Liver (tissue), 8 donors: ENCODE measurements at regions not wholly inside any gene's neighbourhood (a gene's known extent, or its start where the extent isn't known, plus 50 kb on each side); places are given as distances from the start of the nearest gene placed in this dataset.

Experiments
- DNase-seq: peaks from one replicate; pipeline ENCODE4 v3.0.0-alpha.2; 2017; ENCODE audit warnings: low spot score
- H3K27ac ChIP-seq, 2 donors: one replicate each; pipeline ENCODE4 v1.7.0; 2013; ENCODE audit warnings: inconsistent platforms in 2 of 2, low read length in 2 of 2, control low read depth in 1 of 2, low read depth in 1 of 2, mild to moderate bottlenecking in 1 of 2
- H3K27me3 ChIP-seq, 4 donors: one replicate each; pipeline versions ENCODE4 v1.6.1 to v1.7.0; 2013; ENCODE audit warnings: low read length in 3 of 4, inconsistent platforms in 1 of 4, mild to moderate bottlenecking in 1 of 4, moderate library complexity in 1 of 4; ENCODE audit not compliant: control insufficient read depth in 4 of 4, insufficient read depth in 4 of 4
- H3K36me3 ChIP-seq, 4 donors: one replicate each; pipeline versions ENCODE4 v1.6.1 to v1.7.0; 2013; ENCODE audit warnings: low read length in 3 of 4, mild to moderate bottlenecking in 3 of 4, low read depth in 1 of 4, moderate library complexity in 1 of 4; ENCODE audit not compliant: control insufficient read depth in 4 of 4, insufficient read depth in 3 of 4
- H3K4me1 ChIP-seq, 4 donors: one replicate each; pipeline versions ENCODE4 v1.6.1 to v1.7.0; 2013; ENCODE audit warnings: low read length in 3 of 4, mild to moderate bottlenecking in 3 of 4, moderate library complexity in 1 of 4; ENCODE audit not compliant: control insufficient read depth in 4 of 4, insufficient read depth in 4 of 4
- H3K4me3 ChIP-seq, 3 donors: one replicate each; pipeline versions ENCODE4 v1.6.1 to v1.7.0; 2013; ENCODE audit warnings: low read length in 3 of 3, control low read depth in 1 of 3, low read depth in 1 of 3, mild to moderate bottlenecking in 1 of 3
- H3K9ac ChIP-seq, 2 donors: one replicate each; pipeline ENCODE4 v1.7.0; 2013; ENCODE audit warnings: low read length in 2 of 2, mild to moderate bottlenecking in 2 of 2, moderate library complexity in 2 of 2, control low read depth in 1 of 2, low read depth in 1 of 2
- H3K9me3 ChIP-seq, 4 donors: one replicate each; pipeline versions ENCODE4 v1.6.1 to v1.7.0; 2013; ENCODE audit warnings: low read length in 3 of 4; ENCODE audit not compliant: control insufficient read depth in 4 of 4
- EGR1 ChIP-seq, 2 donors: IDR thresholded peaks; 2 replicates each; pipeline ENCODE4 v1.6.1; 2016 to 2018; ENCODE audit warnings: antibody characterized with exemption in 2 of 2, low read depth in 2 of 2
- FOXA1 ChIP-seq: IDR thresholded peaks from 2 replicates; pipeline ENCODE4 v1.6.1; 2016; ENCODE audit warnings: antibody characterized with exemption
- FOXA2 ChIP-seq: IDR thresholded peaks from 2 replicates; pipeline ENCODE4 v1.6.1; 2016; ENCODE audit warnings: antibody characterized with exemption
- GABPA ChIP-seq, 2 donors: IDR thresholded peaks in 1 of 2; conservative IDR thresholded peaks in 1 of 2; 2 replicates each; pipeline ENCODE4 v1.6.1; 2016; ENCODE audit warnings: antibody characterized with exemption in 2 of 2, mild to moderate bottlenecking in 1 of 2, moderate library complexity in 1 of 2
- HNF4A ChIP-seq, 2 donors: conservative IDR thresholded peaks; 2 replicates each; pipeline ENCODE4 v1.6.1; 2016; ENCODE audit warnings: antibody characterized with exemption in 2 of 2, mild to moderate bottlenecking in 2 of 2
- JUND ChIP-seq, 2 donors: IDR thresholded peaks; 2 replicates each; pipeline ENCODE4 v1.6.1; 2016; ENCODE audit warnings: antibody characterized with exemption in 2 of 2
- NR2F2 ChIP-seq: IDR thresholded peaks from 2 replicates; pipeline ENCODE4 v1.6.1; 2016; ENCODE audit warnings: antibody characterized with exemption
- RAD21 ChIP-seq, 2 donors: IDR thresholded peaks; 2 replicates each; pipeline ENCODE4 v1.6.1; 2016; ENCODE audit warnings: antibody characterized with exemption in 2 of 2, mild to moderate bottlenecking in 2 of 2
- RXRA ChIP-seq, 2 donors: IDR thresholded peaks; 2 replicates each; pipeline ENCODE4 v1.6.1; 2017 to 2018; ENCODE audit warnings: antibody characterized with exemption in 2 of 2, mild to moderate bottlenecking in 1 of 2
- SP1 ChIP-seq: IDR thresholded peaks from 2 replicates; pipeline ENCODE4 v1.6.1; 2018; ENCODE audit warnings: antibody characterized with exemption, mild to moderate bottlenecking
- TAF1 ChIP-seq: conservative IDR thresholded peaks from 2 replicates; pipeline ENCODE4 v1.6.1; 2016; ENCODE audit warnings: antibody characterized with exemption, mild to moderate bottlenecking
- YY1 ChIP-seq: IDR thresholded peaks from 2 replicates; pipeline ENCODE4 v1.6.1; 2016; ENCODE audit warnings: antibody characterized with exemption, mild to moderate bottlenecking
- WGBS: extraction: QIAGEN DNeasy Blood & Tissue Kit; methylation state at CpG from one replicate; pipeline ENCODE4 v1.1.7; 2013; 5-methylcytosine and 5-hydroxymethylcytosine counted together
- TF ChIP-seq, protein P1 (sequence below): IDR thresholded peaks from 2 replicates; pipeline ENCODE4 v1.6.1; 2016; ENCODE audit warnings: antibody characterized with exemption, mild to moderate bottlenecking
- TF ChIP-seq, protein P2 (sequence below): IDR thresholded peaks from 2 replicates; pipeline ENCODE4 v1.6.1; 2016; ENCODE audit warnings: antibody characterized with exemption
- TF ChIP-seq, protein P3 (sequence below): fragments of 150-350 bp; IDR thresholded peaks from 2 replicates; pipeline ENCODE4 v1.5.1; 2017; ENCODE audit warnings: improper control_type of control experiment, low read depth, low read length; ENCODE audit not compliant: missing input control
- TF ChIP-seq, protein P4 (sequence below): IDR thresholded peaks from 2 replicates; pipeline ENCODE4 v1.6.1; 2016; ENCODE audit warnings: antibody characterized with exemption
- TF ChIP-seq, protein P5 (sequence below): IDR thresholded peaks from 2 replicates; pipeline ENCODE4 v1.6.1; 2016; ENCODE audit warnings: antibody characterized with exemption
- donor health status: healthy.
- donor health status: healthy.
- donor health status: healthy.
- donor health status: healthy.
- donor health status: healthy.

DNA sequence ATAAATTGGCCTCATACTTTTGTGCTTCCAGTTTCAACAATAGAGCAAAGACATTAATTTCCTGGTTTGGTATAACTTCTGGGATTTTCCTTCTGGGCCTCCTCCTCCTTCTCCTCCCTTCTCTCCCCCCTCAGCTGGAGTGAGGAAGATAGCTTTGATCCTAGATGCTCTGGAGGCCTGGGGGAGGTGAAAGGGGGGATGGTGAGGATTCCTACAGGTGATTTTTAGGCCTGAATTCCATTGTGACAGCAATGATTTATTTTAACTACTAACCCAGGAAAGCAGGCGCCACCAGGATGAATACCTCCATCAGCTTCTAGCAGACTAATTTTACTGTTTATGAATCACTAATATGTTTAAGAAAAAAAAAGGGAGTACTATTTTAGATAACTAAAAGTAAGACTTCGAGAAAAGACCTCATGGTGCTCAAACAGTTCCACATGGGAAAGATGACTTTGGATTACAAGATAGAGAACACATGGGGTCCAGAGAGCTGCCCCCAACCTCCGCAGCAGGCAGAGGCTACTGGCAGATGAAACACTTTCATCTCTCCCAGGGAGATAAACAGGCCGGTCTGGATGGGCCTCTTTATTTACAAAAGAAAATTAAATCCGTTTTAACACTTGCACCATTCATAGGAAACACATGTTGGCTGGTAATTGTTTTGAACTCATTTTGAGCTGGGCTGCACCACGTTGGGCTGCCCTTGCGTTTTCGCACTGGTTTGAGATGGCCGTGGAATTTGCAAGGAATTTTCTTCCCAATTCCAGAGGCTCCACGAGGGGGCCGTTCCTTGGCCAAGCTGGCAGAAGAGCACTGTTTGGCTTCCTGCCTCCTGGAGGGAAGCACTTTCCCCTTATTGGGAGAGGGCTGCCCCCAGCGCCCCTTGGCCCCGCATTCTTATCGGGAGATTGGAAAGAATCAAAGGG is 125.1 kb upstream of the STX18 start:
- Histone ChIP-seq H3K27me3 (peaks cover 0 to 2% (median 0%) of the 10 kb centered on the region in 4 donors), H3K4me3 (no peak overlapping the region), H3K9ac (no peak overlapping the region), H3K27ac (no peak overlapping the region), H3K9me3 (no peaks in the 10 kb centered on the region), H3K4me1 (no peaks in the 10 kb centered on the region), H3K36me3 (no peaks in the 10 kb centered on the region)
- WGBS: 71% methylated on average over 14 of the region's 14 CpGs
- DNase-seq: no peak
- no peak for TF ChIP-seq TAF1
- no peak for TF ChIP-seq HNF4A (conservative IDR thresholded peaks at IDR 0.05)
- TF ChIP-seq, protein P1, sequence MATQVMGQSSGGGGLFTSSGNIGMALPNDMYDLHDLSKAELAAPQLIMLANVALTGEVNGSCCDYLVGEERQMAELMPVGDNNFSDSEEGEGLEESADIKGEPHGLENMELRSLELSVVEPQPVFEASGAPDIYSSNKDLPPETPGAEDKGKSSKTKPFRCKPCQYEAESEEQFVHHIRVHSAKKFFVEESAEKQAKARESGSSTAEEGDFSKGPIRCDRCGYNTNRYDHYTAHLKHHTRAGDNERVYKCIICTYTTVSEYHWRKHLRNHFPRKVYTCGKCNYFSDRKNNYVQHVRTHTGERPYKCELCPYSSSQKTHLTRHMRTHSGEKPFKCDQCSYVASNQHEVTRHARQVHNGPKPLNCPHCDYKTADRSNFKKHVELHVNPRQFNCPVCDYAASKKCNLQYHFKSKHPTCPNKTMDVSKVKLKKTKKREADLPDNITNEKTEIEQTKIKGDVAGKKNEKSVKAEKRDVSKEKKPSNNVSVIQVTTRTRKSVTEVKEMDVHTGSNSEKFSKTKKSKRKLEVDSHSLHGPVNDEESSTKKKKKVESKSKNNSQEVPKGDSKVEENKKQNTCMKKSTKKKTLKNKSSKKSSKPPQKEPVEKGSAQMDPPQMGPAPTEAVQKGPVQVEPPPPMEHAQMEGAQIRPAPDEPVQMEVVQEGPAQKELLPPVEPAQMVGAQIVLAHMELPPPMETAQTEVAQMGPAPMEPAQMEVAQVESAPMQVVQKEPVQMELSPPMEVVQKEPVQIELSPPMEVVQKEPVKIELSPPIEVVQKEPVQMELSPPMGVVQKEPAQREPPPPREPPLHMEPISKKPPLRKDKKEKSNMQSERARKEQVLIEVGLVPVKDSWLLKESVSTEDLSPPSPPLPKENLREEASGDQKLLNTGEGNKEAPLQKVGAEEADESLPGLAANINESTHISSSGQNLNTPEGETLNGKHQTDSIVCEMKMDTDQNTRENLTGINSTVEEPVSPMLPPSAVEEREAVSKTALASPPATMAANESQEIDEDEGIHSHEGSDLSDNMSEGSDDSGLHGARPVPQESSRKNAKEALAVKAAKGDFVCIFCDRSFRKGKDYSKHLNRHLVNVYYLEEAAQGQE: no peak
- no peak for TF ChIP-seq RAD21 (IDR thresholded peaks at IDR 0.05)
- TF ChIP-seq, protein P2, sequence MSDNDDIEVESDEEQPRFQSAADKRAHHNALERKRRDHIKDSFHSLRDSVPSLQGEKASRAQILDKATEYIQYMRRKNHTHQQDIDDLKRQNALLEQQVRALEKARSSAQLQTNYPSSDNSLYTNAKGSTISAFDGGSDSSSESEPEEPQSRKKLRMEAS: no peak
- TF ChIP-seq SP1: no peak
- TF ChIP-seq, protein P3, sequence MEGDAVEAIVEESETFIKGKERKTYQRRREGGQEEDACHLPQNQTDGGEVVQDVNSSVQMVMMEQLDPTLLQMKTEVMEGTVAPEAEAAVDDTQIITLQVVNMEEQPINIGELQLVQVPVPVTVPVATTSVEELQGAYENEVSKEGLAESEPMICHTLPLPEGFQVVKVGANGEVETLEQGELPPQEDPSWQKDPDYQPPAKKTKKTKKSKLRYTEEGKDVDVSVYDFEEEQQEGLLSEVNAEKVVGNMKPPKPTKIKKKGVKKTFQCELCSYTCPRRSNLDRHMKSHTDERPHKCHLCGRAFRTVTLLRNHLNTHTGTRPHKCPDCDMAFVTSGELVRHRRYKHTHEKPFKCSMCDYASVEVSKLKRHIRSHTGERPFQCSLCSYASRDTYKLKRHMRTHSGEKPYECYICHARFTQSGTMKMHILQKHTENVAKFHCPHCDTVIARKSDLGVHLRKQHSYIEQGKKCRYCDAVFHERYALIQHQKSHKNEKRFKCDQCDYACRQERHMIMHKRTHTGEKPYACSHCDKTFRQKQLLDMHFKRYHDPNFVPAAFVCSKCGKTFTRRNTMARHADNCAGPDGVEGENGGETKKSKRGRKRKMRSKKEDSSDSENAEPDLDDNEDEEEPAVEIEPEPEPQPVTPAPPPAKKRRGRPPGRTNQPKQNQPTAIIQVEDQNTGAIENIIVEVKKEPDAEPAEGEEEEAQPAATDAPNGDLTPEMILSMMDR: no peak
- no peak for TF ChIP-seq YY1
- TF ChIP-seq JUND (IDR thresholded peaks at IDR 0.05): no peak
- TF ChIP-seq FOXA1: no peak
- TF ChIP-seq FOXA2: no peak
- TF ChIP-seq, protein P4, sequence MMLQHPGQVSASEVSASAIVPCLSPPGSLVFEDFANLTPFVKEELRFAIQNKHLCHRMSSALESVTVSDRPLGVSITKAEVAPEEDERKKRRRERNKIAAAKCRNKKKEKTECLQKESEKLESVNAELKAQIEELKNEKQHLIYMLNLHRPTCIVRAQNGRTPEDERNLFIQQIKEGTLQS: no peak
- TF ChIP-seq, protein P5, sequence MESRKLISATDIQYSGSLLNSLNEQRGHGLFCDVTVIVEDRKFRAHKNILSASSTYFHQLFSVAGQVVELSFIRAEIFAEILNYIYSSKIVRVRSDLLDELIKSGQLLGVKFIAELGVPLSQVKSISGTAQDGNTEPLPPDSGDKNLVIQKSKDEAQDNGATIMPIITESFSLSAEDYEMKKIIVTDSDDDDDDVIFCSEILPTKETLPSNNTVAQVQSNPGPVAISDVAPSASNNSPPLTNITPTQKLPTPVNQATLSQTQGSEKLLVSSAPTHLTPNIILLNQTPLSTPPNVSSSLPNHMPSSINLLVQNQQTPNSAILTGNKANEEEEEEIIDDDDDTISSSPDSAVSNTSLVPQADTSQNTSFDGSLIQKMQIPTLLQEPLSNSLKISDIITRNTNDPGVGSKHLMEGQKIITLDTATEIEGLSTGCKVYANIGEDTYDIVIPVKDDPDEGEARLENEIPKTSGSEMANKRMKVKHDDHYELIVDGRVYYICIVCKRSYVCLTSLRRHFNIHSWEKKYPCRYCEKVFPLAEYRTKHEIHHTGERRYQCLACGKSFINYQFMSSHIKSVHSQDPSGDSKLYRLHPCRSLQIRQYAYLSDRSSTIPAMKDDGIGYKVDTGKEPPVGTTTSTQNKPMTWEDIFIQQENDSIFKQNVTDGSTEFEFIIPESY: no peak
- TF ChIP-seq EGR1 (IDR thresholded peaks at IDR 0.05; ENCODE audit: low read depth in 2 of 2): no peak
- no peak for TF ChIP-seq RXRA (IDR thresholded peaks at IDR 0.05)
- TF ChIP-seq NR2F2: no peak
- no peak for TF ChIP-seq GABPA (IDR thresholded peaks at IDR 0.05 in 1 of 2, conservative IDR thresholded peaks at IDR 0.05 in 1 of 2)
